SH-SY5Y (cell line): ENCODE measurements at regions not wholly inside any gene's neighbourhood (a gene's known extent, or its start where the extent isn't known, plus 50 kb on each side); places are given as distances from the start of the nearest gene placed in this dataset.

Experiments
- GATA2 ChIP-seq: IDR thresholded peaks from 2 replicates; pipeline ENCODE4 v1.6.1; 2011; ENCODE audit warnings: mild to moderate bottlenecking, low read depth, low read length
- GATA3 ChIP-seq: IDR thresholded peaks from 2 replicates; pipeline ENCODE4 v1.6.1; 2011; ENCODE audit warnings: low read depth, mild to moderate bottlenecking, low read length, moderate library complexity

- TF ChIP-seq GATA2 (no peak), GATA3 (no peak)
Observed at GRCh38 chr9:80932947-80933780, 756.2 kb downstream of the TLE1 start.
